ENCODE measurements at regions not wholly inside any gene's neighbourhood (a gene's known extent, or its start where the extent isn't known, plus 50 kb on each side); places are given as distances from the start of the nearest gene placed in this dataset.

DNA sequence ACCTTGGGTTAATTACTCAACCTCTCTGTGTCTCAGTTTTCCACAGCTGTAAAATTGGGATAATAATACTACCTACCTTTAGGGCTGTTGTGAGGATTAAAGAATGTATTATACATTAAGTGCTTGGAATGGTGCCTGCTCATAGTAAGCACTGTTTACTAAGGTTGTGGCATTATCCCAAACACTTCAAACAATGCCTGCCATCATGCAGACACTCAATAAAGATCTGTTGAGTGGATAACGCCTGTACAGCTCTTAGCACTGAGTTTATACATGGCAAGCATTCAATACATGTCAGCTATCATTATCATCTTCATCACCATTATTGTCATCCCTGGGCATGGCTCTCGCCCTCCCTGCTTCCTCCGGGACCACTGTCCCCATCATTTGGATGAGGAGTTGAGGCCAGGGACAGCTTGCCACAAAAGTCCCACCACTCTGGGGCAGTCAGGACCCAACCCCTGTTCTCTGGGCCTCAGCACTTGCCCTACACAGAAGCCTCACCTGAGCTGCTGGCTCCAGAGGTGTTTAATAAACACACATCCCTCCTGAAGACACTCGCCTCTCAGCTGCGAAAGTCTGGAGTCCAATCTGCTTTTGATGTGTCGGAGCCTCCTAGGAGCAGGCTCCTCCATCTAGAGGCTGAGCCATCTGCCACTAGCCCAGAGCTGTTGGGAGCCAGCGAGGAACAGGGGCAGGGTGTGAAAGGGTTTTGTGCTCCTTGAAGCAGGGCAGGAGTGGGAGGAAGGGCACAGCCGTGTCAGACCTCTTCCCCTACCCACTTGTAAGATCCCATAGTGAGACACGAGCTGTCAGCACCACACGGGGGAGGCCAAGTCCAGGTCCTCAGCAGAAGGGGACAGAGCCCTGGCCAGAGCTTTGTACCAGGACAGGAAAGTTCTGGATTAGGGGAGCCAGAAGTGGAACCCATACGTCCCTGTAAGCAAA is 80.9 kb upstream of the ZC3H12A start:
- peak; percentile 63 for DNase-seq

DNA sequence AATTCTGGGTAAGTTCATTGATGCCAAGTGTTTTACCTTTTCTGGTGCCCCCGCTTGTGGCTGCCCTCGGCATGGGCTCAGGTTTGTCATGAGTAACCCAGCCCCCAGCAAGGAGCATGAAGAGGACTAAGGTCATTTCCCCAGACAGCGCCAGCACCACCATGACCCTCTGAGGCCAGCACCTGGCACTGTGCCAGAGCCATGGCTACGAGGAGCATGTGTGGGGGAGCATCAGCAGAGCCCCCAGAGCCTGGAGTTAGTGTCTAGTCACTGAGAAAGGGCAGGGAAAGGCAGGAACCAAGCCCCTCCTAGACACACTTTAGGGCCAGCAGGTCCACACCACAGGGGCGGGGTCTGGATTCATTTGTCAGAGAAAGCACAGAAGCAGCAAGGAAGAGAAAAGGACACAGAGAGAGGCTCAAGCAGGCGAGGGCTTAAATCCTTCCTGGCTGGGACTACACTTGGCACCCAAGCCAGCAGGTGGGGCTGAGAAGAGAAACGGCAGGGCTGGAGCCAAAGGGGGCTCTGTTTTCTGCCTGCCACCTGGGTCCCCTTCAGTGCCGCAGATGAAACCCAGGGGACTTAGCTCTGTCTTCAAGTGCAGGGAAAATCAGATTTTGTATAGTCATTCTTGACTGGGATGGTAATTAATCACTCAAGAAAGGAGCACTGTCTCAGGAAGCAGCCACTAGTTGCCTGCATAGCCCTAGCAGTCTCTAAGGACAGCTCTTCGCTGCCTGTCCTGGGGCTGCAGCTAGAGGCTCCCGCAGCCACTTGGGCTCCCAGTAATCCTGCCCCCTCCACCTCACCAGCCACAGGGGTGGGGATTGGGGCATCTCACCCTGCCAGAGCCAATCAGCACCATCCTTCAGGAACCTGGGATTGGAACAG is 79.6 kb upstream of the ZC3H12A start:
- DNase-seq, result peak; percentile 49

DNA sequence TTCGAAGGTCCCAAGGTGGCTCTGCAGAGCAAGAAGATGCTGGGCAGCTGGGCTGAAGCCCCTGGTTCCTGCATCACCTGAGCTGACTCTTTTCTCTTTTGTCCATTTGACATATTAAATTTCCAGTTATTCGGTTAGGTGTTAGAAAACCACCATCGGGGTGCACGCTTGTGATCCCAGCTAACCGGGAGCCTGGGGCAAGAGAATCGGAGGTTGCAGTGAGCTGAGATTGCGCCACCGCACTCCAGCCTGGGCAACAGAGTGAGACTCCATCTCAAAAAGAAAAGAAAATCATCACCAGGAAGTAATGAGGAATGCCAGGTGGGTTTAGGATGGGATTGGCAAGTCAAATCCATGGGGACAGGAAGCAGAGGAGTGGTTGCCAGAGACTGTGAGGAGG is 76.3 kb upstream of the ZC3H12A start:
- DNase-seq, result no peak

DNA sequence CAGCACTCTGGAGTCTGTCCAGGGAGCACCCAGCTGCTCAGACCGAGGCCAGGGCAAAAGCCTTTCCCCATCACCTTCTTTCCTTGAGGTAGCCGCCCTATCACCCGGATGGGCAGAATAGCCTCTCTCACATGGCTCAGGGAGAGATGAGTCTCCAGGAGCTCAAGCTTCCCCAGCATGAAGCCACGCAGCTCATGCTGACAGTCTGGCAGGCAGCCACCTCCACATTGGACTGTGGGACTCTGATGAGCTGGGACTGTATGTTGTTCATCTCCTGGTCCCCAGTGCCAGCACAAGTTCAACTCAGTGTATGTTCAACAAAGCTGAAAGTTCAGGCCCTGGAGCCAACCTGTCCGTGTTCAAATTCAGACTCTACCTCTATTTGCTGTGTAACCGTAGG is 75.2 kb upstream of the ZC3H12A start:
- no peak for DNase-seq

DNA sequence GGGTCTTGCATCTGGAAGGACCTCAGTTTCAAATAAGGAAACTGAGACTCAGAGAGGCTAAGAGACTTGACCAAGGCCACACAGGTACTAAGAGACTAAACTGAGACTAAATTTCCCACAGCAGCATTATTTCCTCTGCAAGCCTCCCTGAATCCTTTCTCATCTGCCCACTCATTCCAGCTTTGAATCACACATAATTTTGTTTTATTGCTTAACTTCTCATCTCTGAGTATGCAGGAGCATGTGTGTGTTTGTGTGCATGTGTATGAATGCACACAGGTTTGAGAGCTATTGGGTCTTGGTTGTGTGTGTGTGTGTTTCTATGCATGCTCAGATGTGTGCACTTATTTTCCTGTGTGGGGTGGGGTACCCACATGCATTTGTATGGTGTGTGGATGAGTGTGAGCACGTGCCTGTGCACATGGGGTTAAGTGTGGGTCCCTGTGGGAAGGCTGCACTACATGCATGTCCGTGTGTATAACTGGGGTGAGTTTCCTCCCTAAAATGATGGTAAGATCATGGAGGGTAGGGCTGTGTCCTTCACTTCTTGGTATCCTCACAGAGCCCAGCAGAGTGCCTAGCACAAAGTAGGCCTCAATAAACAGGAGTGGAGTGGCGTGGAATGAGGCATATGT is 74.4 kb upstream of the ZC3H12A start:
- DNase-seq, result no peak

DNA sequence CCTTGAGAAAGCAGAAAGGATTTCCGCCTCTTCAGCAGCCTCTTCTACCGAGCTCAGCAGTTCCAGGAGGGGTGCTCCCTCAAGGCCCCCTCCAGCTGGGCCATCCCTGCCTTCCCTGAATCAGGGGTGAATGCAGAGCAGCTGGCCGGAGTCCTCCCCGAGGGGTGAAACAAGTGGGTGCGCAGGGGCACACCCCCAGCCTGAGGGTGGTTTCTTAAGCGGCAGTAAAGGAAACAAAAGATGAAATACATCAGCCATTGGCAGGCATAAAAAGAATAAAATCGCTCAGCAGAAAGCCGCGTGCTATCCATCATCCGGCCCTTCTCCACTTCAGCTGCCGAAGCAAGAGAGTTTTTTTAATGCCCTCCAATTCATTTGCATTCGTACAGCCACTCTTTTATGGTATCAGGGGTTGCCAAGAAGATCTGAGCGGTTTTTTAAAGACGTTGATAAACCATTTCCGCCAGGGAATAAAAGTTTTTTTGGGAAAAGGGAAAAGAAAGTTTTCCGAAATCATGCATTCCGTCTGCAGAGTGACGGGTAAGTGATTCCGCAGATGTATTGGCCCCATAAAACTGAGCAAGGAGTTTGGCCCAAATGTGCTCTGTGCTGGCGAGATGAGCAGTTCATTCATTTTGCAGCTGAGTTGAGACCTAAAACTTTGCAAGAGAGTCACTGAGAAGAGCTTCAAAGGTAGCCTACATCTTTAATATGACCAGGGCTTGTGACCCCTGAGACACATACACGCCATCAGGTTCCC is 73.7 kb upstream of the ZC3H12A start:
- DNase-seq, result no peak

DNA sequence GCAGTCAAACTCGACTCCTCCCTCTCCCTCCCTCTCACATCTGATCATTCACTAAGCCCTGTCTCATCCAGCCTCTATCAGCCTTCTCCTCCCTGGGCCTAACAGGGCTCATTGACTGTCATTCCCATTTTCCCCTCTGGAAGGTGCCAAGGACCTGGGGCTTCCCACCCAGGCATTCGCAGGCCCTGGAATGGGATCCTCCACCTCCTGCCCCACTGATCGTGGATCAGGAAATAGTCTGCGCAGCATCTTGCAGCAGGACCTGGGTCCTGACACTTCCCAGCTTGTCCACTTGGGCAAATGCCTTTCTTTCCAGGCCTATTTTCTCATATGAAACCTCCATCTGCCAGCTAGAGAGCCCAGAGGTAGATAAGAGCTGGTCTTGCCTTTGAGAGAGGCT is 71.2 kb upstream of the ZC3H12A start:
- no peak for DNase-seq

DNA sequence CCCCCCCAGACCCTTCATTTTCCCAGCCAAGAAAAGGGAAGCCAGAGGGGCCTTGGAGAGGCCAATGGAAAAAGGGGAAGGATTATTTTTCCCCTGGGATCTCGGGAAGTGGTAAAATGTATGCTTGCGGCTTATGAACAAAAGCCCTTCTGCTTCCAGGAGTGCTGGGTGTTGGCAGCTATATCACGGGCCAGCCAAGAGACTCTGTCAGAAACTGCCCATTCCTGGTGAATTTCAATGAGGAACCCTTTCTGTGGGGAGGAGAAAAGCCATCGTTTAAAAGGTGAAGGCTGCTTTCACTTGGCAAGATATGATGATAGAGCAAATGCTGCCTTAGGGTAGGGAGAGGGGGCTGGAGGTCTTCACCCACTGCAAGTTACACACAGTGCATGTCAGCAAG is 69.7 kb upstream of the ZC3H12A start:
- no peak for DNase-seq

DNA sequence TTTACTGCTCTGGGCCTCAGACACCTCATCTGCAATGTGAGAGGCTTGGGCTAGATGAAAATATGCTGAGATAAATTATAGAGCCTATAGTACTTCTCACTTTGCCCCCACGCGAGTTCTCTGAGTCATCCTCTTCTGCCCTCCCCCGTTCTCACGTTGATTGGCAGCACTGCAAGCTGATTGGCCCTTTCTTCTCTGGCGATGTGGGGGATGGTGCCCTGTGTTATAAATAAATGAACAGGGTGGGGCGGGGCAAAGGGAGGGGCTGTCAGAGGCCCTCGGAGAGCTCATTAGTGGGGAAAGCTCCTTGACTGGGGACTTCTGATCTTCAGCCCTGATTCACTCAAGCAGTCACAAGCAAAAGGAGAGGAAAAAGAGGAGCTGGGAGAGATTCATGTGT is 64.3 kb upstream of the ZC3H12A start:
- DNase-seq, result peak; percentile 50

DNA sequence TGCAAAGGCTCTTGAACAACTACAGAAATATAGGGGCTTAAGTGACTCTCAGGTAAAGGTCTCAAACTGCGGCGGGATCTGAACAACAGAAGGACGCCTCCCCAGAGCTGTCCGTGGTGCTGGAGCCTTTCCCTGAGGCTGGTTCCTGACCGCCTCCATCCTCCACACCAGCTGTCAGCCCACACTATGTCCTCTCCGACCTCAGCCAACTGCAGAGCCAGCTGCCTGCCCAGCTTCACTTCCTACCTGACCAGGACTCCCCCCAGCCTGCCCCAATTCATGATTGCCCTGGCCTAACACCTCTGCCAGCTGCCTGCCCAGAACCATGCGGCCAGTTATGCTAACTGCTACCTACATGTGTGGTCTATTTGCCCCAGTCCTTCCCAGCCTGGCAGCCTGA is 63.6 kb upstream of the ZC3H12A start:
- no peak for DNase-seq

DNA sequence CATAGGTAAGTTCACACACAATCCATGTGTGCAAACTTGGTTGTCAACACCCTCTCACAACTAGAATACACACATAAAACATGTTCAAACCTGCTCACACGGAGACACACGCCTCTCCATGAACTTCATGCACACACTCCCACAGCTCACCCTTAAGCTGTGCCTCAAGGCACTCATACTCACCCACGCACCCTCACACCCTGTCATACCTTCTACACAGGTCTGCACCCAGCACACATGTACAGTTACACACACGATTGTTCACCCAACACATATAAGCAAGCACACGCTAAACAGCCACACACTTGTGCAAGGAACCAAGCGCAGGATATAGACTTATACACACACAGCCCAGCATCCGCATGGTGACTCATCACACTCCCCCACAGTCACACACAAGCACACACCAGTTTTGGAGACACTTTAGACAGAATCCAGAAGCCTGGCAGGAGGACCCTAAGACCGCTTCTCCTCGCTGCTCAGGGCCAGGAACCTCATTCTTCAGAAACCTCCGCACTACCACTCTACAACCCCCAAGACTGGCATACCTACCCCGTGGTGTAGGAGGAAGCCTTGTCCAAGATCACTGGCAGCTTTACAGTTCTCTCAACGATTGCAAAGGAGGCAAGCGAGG is 58.7 kb upstream of the ZC3H12A start:
- DNase-seq, result no peak

DNA sequence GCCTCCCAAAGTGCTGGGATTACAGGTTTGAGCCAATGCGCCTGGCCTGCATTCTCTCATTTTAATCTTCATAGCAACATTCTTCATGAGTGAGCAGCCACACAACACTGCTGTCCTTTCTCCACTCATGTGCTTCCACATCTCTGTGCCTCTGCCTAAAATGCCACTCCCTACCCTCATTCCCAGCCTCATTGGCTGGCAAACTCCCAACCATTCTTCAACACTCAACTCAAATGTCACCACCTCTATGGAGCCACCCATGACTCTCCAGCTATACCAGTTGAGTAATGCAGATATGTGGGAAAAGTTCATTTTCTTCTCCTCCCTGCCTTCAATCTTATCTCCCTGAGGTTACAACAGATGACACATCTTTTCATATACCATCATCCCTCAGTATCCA is 53.9 kb upstream of the ZC3H12A start:
- no peak for DNase-seq

DNA sequence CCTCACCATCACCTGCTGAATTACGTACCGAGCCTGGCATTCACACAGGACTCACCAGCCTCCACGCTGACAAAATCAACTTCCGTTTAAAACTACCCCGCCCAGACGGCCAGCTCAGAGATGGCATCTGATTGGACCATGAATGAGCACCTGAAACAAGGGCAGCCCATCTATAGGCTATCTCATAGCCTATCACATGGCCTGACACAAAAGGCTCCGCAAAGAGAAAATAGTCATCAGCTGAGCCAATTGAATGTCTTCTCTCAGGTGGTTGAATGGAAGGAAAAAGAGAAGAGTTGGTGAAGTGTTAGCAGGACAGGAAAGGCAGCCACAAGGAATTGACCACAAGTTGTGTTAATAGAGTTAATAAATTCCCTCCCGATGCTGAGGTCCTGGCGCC is 50.6 kb upstream of the ZC3H12A start:
- DNase-seq, result no peak

DNA sequence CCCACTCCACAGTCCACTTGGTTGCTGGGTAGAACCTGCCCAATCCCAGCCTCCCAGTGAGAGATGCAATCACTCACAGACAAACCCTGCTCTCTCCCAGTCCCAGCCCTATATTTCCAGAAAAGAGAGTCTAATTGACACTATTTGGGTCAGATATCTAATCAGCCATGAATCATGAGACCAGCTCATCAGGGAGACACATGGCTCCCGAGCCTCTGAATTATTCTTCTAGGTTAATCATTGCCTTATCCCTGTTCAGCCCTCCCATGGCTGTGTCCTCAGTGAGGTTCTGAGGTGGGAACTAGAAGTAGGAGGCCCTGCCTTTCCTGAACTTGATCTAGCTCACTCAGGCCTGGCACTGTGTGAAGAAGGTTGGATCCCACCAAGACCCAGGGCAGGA is 49.9 kb upstream of the ZC3H12A start:
- DNase-seq, result no peak
